PC-3 (cell line): ENCODE measurements at regions not wholly inside any gene's neighbourhood (a gene's known extent, or its start where the extent isn't known, plus 50 kb on each side); places are given as distances from the start of the nearest gene placed in this dataset.

Experiments
- ATAC-seq: fragments of 200-7000 bp; cut with Tn5 transposase; 2 replicates; pipeline ENCODE4 v1.9.1; 2020; ENCODE audit warnings: mild to moderate bottlenecking, moderate library complexity
- BruUV-seq: library from RNA; stranded (reverse); fragments of 400-500 nt; replicated peaks from 2 replicates; lab custom pipeline; 2021; lab: Mats Ljungman, UMichigan
- CTCF ChIA-PET: fragments of 300-600 bp; sonication (Branson Sonifier 250); formaldehyde crosslinking; loops from one replicate; lab custom pipeline; 2022; ENCODE audit warnings: antibody characterized with exemption; lab: Charles Lee
- POLR2A ChIA-PET: fragments of 300-600 bp; sonication (Branson Sonifier 250); formaldehyde crosslinking; loops from one replicate; lab custom pipeline; 2022; ENCODE audit warnings: antibody characterized with exemption; ENCODE audit not compliant: unreplicated experiment; lab: Charles Lee
- DNase-seq: peaks from one replicate; pipeline ENCODE4 v3.0.0-alpha.2; 2015
- H2AFZ ChIP-seq: fragments of 300-600 bp; sonication (generic); 2 replicates; pipeline ENCODE4 v1.6.0; 2016; ENCODE audit warnings: antibody characterized with exemption, low read length
- H3F3A ChIP-seq: fragments of 300-600 bp; sonication (generic); one replicate; pipeline ENCODE4 v1.6.0; 2017; ENCODE audit warnings: antibody characterized with exemption, low read length, control low read depth, mild to moderate bottlenecking; ENCODE audit not compliant: unreplicated experiment
- H3K27ac ChIP-seq: fragments of 300-600 bp; sonication (generic); 2 replicates; pipeline ENCODE4 v1.5.1; 2016; ENCODE audit warnings: mild to moderate bottlenecking, low read length
- H3K27me3 ChIP-seq: fragments of 300-600 bp; sonication (generic); 2 replicates; pipeline ENCODE4 v1.6.1; 2016; ENCODE audit warnings: low read length, mixed read lengths
- H3K36me3 ChIP-seq: fragments of 300-600 bp; sonication (generic); 2 replicates; pipeline ENCODE4 v1.6.1; 2016; ENCODE audit warnings: low read depth, mixed run types, low read length, mixed read lengths
- H3K4me1 ChIP-seq: fragments of 300-600 bp; sonication (generic); 2 replicates; pipeline ENCODE4 v1.5.1; 2016; ENCODE audit warnings: low read length; ENCODE audit not compliant: insufficient read depth
- H3K4me2 ChIP-seq: fragments of 300-600 bp; sonication (generic); 2 replicates; pipeline ENCODE4 v1.6.0; 2016; ENCODE audit warnings: low read length
- H3K4me3 ChIP-seq: fragments of 300-600 bp; sonication (generic); 2 replicates; pipeline ENCODE4 v1.5.1; 2016; ENCODE audit warnings: mild to moderate bottlenecking, low read length, mixed read lengths
- H3K79me2 ChIP-seq: fragments of 300-600 bp; sonication (generic); 2 replicates; pipeline ENCODE4 v1.6.1; 2017; ENCODE audit warnings: low read length, mixed read lengths
- H3K9ac ChIP-seq: fragments of 300-600 bp; sonication (generic); 2 replicates; pipeline ENCODE4 v1.6.0; 2016; ENCODE audit warnings: mild to moderate bottlenecking, low read length
- H3K9me2 ChIP-seq: fragments of 300-600 bp; sonication (generic); replicated peaks from 2 replicates; pipeline ENCODE4 v1.6.1; 2016; ENCODE audit warnings: mixed run types, low read length, mixed read lengths
- H3K9me3 ChIP-seq: fragments of 300-600 bp; sonication (generic); 2 replicates; pipeline ENCODE4 v1.6.1; 2016; ENCODE audit warnings: low read length, mixed read lengths
- H4K20me1 ChIP-seq: fragments of 300-600 bp; sonication (generic); 2 replicates; pipeline ENCODE4 v1.6.1; 2016; ENCODE audit warnings: low read length, mixed read lengths
- EZH2 ChIP-seq: fragments of 300-600 bp; sonication (generic); IDR thresholded peaks from one replicate; pipeline ENCODE4 v1.6.1; 2017; ENCODE audit warnings: antibody characterized with exemption, mild to moderate bottlenecking, low read length; ENCODE audit not compliant: unreplicated experiment
- EZH2phosphoT487 ChIP-seq: fragments of 300-600 bp; sonication (generic); IDR thresholded peaks from 2 replicates; pipeline ENCODE4 v1.6.1; 2018; ENCODE audit warnings: mild to moderate bottlenecking, antibody characterized with exemption, low read length, borderline replicate concordance
- intact Hi-C: fragments of 100-400 bp; cut with micrococcal nuclease; formaldehyde crosslinking; loops from 2 replicates; pipeline ENCODE4 v1.9.0; 2023
- TF ChIP-seq, protein P1 (sequence below): fragments of 300-600 bp; sonication (generic); conservative IDR thresholded peaks from 2 replicates; pipeline ENCODE4 v1.5.1; 2017; ENCODE audit warnings: antibody characterized with exemption, low read depth, mild to moderate bottlenecking, low read length

DNA sequence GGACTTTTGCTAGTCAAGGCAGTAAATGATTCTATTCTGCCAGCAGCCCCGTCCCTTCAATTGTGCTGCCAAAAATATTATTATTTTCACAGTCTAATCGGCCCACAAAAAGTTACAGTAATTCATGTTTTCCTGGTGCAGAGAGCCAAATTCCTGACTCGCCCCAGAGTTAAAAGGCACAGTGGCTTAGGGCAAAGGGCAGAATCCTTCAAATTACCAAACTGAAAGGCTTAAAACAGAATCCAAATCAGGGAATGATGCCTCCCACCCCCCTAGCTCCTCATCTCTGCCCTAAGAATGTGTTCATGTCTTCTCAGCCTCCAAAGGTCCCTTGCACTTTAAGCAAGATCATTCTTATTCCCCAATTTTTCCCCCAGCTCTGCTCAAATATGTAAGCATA, 477.8 kb upstream of the PROK2 start:
- H3K9me3 ChIP-seq, result no peaks in the 10 kb centered on the region
- no peaks in the 10 kb centered on the region for H3K79me2 ChIP-seq
- H3K4me3 ChIP-seq, result no peak overlapping the region
- no peak overlapping the region for H3K9ac ChIP-seq
- DNase-seq (no peak), ATAC-seq (no peak)
- H4K20me1 ChIP-seq, result no peaks in the 10 kb centered on the region
- no peak overlapping the region for H3K27ac ChIP-seq
- H3K27me3 ChIP-seq, result peaks cover 48% of the 10 kb centered on the region
- no peaks in the 10 kb centered on the region for H3F3A ChIP-seq
- H3K4me1 ChIP-seq, result no peaks in the 10 kb centered on the region
- H3K36me3 ChIP-seq, result no peaks in the 10 kb centered on the region
- POLR2A ChIA-PET, result no interaction called here
- no peak overlapping the region for H3K4me2 ChIP-seq
- no peak overlapping the region for H2AFZ ChIP-seq
- intact Hi-C loops, result no loop called here
- CTCF ChIA-PET, result no interaction called here
- no peaks in the 10 kb centered on the region for H3K9me2 ChIP-seq
- TF ChIP-seq EZH2phosphoT487 (no peak), EZH2 (no peak)
- TF ChIP-seq, protein P1, sequence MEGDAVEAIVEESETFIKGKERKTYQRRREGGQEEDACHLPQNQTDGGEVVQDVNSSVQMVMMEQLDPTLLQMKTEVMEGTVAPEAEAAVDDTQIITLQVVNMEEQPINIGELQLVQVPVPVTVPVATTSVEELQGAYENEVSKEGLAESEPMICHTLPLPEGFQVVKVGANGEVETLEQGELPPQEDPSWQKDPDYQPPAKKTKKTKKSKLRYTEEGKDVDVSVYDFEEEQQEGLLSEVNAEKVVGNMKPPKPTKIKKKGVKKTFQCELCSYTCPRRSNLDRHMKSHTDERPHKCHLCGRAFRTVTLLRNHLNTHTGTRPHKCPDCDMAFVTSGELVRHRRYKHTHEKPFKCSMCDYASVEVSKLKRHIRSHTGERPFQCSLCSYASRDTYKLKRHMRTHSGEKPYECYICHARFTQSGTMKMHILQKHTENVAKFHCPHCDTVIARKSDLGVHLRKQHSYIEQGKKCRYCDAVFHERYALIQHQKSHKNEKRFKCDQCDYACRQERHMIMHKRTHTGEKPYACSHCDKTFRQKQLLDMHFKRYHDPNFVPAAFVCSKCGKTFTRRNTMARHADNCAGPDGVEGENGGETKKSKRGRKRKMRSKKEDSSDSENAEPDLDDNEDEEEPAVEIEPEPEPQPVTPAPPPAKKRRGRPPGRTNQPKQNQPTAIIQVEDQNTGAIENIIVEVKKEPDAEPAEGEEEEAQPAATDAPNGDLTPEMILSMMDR, result no peak
- BruUV-seq, result no TSS peak

DNA sequence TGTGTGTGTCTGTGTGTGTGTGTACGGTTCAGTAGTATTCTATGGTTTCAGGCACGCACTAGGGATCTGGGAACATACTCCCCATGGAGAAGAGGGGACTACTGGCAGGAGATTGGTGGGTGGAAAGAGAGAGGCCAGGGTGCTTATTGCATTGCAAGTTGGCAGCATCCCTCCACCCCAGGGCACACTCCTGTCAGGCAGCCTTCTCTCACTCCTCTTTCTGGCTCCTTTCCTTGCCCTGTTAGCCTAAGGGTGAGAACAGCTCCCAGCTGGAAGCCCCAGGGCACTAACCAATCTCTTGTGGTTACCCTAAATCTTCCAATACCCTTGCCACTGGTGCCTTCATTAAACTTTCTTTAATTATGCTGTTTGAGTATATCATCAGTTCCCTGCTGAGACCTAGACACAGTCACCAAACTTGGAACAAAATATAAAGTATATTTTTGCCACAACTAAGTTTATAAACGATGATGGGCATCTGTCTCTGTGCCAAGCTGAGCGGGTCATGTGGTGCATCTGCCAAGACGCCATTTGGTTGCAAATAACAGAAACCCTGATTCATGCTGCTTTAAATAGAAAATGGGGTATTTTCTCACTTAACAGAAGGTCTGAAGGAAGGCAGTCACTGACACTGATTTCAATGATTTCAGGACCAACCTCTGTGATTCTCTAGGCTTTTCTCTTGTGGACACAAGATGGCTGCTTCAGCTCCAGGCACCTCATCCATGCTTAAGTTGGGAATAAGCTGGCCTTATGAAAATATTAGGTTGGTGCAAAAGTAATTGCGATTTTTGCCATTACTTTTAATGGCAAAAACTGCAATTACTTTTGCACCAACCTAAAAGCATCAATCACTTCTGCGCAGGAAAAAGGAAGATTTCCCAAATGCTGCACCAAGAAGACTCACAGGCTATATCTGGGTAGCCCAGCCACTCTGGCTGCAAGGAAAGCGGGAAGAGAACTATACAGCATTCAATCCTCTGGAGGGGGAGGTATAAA, 476.9 kb upstream of the PROK2 start:
- H3K79me2 ChIP-seq, result no peaks in the 10 kb centered on the region
- no peaks in the 10 kb centered on the region for H4K20me1 ChIP-seq
- no peaks in the 10 kb centered on the region for H3K4me1 ChIP-seq
- DNase-seq (no peak), ATAC-seq (no peak)
- no peak overlapping the region for H3K9ac ChIP-seq
- POLR2A ChIA-PET, result no interaction called here
- TF ChIP-seq, protein P1, result no peak
- TF ChIP-seq EZH2, result no peak
- TF ChIP-seq EZH2phosphoT487, result no peak
- H3K4me3 ChIP-seq, result no peak overlapping the region
- intact Hi-C loops, result no loop called here
- no peaks in the 10 kb centered on the region for H3K36me3 ChIP-seq
- no peak overlapping the region for H2AFZ ChIP-seq
- no peak overlapping the region for H3K27ac ChIP-seq
- H3K4me2 ChIP-seq, result no peak overlapping the region
- H3K9me3 ChIP-seq, result no peaks in the 10 kb centered on the region
- CTCF ChIA-PET, result no interaction called here
- H3K27me3 ChIP-seq, result peaks cover 56% of the 10 kb centered on the region
- H3K9me2 ChIP-seq, result no peaks in the 10 kb centered on the region
- H3F3A ChIP-seq, result no peaks in the 10 kb centered on the region
- BruUV-seq, result no TSS peak

DNA sequence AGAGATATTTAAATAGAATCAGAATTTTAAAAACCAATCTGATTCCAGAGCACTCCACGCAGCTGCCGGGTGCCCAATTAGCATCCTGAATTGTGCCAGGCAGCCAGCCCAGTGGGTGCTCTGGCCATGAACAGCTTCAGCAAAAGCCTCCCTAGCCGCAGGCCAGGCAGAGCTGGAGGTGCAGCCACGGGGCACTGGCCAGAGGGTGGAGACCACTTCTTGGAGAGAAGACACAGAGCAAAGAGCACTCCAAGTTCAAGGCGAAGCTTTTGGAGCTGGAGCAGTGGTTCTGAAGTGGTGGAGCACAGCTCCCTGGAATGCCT, 475.6 kb upstream of the PROK2 start:
- no peaks in the 10 kb centered on the region for H3F3A ChIP-seq
- no peaks in the 10 kb centered on the region for H3K79me2 ChIP-seq
- H4K20me1 ChIP-seq, result no peaks in the 10 kb centered on the region
- H3K4me1 ChIP-seq, result 0 out of 2 replicates have a peak, but pooled peaks cover 4% of the 10 kb centered on the region
- H3K27me3 ChIP-seq, result peaks cover 55% of the 10 kb centered on the region
- POLR2A ChIA-PET, result no interaction called here
- DNase-seq, result no peak
- no peak overlapping the region for H3K27ac ChIP-seq
- H3K36me3 ChIP-seq, result no peaks in the 10 kb centered on the region
- no peak overlapping the region for H2AFZ ChIP-seq
- intact Hi-C loops, result no loop called here
- H3K4me2 ChIP-seq, result no peak overlapping the region
- H3K4me3 ChIP-seq, result no peak overlapping the region
- ATAC-seq, result no peak
- BruUV-seq, result no TSS peak
- TF ChIP-seq EZH2 (no peak), EZH2phosphoT487 (no peak)
- TF ChIP-seq, protein P1, result no peak
- CTCF ChIA-PET, result no interaction called here
- no peaks in the 10 kb centered on the region for H3K9me3 ChIP-seq
- no peaks in the 10 kb centered on the region for H3K9me2 ChIP-seq
- no peak overlapping the region for H3K9ac ChIP-seq
